ENCODE measurements at regions not wholly inside any gene's neighbourhood (a gene's known extent, or its start where the extent isn't known, plus 50 kb on each side); places are given as distances from the start of the nearest gene placed in this dataset.

GRCh38 chr13:106238690-106239089, 296.8 kb downstream of the EFNB2 start:
- TF ChIP-seq CTCF (IDR thresholded peaks at IDR 0.05; ENCODE audit: borderline replicate concordance, extremely low read depth, low read length, poor library complexity, severe bottlenecking), result no peak
- TF ChIP-seq EZH2 (IDR thresholded peaks at IDR 0.05; ENCODE audit: borderline replicate concordance, low read depth, low read length, severe bottlenecking), result no peak
